ENCODE measurements at regions not wholly inside any gene's neighbourhood (a gene's known extent, or its start where the extent isn't known, plus 50 kb on each side); places are given as distances from the start of the nearest gene placed in this dataset.
"Not testable (repeated sequence)": the region's sequence is repeated elsewhere in the genome, so short reads cannot be mapped to it uniquely, and the experiment has no call there.

DNA sequence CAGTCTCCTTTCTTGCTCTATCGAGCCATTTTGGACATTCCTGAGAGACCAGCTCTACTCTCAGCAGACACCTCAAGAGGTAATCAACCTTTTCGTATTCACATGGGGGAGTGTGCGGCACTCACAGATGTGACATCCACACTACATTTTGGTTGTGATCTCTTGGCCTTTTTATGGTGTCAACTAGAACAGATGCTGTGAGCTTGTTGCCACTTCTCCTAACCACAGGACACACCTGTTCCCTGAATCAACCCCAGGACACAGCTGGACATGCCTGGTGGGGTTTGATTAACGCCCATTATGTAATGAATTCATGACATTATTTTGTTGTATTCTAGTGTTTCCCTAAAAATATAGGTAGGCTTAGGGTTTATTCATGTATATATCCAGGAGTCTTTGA lies 1143.6 kb downstream of the TMEM121 start:
- no peak for DNase-seq (ENCODE audit: low read depth in 2 of 3, low spot score in 1 of 3)

DNA sequence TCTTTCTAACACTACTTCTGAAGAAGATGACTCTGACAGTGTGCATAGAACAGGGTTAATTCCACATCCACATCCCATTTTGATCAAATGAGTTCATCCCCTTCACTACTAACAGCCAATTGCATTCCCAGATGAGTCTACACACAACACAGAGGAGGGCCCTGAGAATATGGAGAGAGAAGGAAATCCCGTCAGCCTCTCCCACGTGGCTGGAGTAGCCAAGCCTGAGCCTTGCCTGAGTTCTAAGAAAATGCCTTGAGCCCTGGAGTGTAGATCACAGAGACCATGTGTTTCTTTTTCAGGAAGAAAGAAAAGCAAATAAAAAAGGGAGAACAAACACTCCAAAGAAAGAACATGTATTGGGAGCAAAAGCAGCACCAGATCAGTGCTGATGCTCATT lies 1147.7 kb downstream of the TMEM121 start:
- DNase-seq (ENCODE audit: low read depth in 2 of 3, low spot score in 1 of 3), result not testable (repeated sequence)

DNA sequence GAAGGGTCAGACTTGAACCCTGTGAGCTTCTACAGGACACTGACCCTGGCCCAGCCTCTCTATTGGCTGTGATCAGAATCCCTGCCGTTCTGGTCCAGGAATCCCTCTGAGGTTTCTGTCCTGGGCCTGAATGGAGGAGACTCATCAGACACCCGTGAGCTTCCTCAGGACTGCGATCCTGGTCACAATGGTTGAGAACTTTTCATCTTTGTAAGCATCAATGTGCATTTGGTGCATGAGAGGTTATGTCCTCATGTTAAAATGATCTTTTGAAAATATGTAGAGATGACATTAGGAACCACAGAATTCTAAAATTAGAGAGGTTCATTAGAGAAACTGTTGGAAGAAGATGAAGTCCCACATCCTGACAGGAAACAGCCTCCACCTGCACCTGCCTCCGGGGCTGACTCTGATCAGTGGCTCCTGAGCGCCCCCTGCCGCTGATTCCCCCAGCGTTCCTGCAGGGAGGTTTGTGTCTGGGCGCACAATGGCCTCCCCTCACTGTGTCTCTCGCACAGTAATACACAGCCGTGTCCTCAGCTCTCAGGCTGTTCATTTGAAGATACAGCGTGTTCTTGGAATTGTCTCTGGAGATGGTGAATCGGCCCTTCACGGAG lies 1148.2 kb downstream of the TMEM121 start:
- peak in 1 of 3 donors; percentile 83 for DNase-seq (ENCODE audit: low read depth in 2 of 3, low spot score in 1 of 3)

DNA sequence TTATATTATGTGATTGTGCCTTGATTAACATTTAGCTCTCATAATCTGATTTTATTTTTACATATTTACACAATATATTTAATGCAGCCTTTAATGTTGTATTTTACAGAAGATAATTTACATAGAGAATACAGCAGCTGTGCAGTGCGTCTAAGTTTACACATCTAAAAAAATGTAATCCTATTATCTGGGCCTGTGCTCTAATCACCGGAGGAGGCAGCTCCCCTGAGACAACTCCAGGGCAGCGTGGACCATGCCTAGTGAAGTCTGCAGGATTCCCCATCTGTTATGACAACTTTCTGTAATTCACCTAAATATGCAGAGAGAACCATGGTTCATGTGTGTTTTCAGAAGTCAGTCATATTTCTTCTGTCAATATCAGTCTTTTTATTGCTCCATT lies 1149.3 kb downstream of the TMEM121 start:
- DNase-seq (ENCODE audit: low read depth in 2 of 3, low spot score in 1 of 3), result not testable (repeated sequence)

DNA sequence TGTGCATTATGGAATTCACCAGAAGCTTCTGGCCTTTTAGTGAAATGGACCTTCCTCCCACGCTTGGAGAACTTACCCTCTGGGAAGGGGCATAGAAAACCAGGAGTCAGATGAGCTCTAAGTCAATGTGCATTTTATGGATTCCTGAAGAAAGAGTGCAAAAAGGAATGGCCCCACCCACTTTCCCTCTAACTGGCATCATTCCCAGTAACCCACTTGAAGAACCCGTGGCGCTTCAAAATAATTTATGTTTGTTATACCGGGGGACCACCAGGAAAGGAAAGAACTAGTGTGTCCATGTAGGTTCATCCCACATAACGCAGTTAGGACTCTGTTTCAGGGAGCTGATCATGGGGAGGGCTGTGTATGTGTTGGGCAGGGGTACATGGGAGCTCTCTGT lies 1153.4 kb downstream of the TMEM121 start:
- DNase-seq (ENCODE audit: low read depth in 2 of 3, low spot score in 1 of 3), result no peak

DNA sequence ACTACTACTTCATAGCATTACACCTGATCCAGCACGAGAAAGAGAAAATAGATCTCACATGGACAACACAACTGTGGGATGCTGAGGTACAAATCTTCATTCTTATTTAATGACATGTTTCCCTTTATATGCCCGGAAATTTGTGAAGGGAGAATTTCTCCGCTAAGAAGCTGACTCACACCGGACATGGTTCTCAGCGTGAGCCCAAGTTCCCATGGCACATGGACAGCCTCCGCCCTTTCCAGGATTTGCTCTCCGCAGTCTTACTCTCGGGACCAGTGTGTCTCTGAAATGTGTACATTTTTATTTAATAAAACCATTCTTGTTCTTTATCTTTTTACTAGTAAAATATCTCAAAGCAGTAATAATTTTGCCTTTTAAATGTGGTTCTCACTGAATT lies 1154.8 kb downstream of the TMEM121 start:
- no peak for DNase-seq (ENCODE audit: low read depth in 2 of 3, low spot score in 1 of 3)

DNA sequence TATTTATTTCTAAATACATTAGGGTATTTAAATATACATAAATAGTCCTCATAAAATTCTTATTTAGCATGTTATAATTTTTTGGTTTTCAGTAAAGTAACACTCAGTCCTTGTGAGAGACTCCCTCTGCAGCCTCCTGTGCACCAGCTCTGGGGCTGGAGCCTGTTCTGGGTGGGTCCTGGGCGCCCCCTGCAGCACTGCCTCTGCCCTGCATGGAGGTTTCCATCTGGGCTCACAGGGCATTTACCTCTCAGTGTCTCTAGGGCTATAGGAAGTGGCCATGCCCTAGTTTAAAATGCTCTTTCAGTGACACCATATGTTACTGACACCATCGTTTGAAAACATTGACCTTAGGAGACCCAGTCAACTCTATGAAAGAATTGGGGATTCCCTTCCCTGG lies 1155.2 kb downstream of the TMEM121 start:
- DNase-seq (ENCODE audit: low read depth in 2 of 3, low spot score in 1 of 3), result no peak

DNA sequence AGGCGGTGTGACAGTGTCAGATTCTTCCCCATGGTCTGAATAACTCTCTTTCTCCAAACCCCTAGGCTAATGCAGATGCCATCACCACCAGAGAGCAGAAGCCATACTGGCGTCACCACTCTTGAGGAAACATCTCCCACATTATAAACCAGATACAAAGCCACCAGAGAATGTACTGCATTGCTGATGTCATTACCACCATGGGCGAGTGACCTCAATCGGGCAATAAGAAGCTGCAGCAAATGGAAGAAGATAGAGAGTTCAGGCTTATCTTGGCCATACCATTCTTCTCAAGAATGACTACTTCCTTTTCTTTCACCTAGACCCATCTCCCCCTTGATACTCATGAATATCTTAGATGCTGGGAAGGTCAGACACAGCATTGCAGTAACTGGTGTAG lies 1157.2 kb downstream of the TMEM121 start:
- DNase-seq (ENCODE audit: low read depth in 2 of 3, low spot score in 1 of 3), result no peak

DNA sequence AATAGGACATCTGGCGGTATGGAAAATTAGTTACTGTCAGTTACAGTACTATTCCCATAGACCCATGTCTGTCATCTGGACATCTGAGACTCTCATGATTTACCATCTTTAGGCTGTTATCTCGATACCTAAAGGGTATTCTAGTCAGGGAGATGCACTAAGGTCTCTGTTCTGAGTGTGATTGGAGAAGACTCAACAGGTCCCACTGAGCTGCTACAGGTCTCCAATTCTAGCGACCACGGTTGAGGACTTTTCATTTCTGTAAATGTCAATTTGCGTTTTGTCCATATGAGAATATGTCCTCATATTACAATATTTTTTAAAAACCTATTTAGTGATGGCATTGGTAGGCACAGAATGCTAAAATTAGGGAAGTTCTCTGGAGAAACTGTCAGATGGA lies 1160.2 kb downstream of the TMEM121 start:
- DNase-seq (ENCODE audit: low read depth in 2 of 3, low spot score in 1 of 3), result no peak

DNA sequence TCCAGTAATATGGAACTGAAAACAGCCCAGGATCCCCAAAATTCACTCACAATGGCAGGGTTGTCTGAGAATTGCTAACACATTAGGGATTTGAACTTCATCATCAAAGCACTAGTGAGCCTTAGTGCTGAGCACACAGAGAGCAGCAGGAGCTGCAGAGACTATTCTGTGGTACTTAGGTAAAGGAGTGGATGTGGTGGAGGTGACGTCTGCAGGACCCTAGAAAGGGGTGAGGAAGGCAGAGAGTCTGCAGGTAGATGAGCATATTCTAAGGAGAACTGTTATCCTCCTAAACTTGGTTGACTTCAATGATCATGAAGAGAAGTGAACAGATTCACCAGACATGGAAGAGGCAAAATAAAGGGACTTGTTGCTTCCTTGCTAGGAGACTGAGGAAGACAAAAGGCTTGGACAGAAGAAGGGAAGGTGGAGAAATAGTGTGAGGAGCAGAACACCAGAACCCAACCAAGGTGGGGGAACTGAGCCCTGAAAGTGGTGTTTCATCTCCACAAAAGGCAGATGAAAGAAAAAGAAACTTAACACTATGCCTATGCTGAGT lies 1164.0 kb downstream of the TMEM121 start:
- no peak for DNase-seq (ENCODE audit: low read depth in 2 of 3, low spot score in 1 of 3)

DNA sequence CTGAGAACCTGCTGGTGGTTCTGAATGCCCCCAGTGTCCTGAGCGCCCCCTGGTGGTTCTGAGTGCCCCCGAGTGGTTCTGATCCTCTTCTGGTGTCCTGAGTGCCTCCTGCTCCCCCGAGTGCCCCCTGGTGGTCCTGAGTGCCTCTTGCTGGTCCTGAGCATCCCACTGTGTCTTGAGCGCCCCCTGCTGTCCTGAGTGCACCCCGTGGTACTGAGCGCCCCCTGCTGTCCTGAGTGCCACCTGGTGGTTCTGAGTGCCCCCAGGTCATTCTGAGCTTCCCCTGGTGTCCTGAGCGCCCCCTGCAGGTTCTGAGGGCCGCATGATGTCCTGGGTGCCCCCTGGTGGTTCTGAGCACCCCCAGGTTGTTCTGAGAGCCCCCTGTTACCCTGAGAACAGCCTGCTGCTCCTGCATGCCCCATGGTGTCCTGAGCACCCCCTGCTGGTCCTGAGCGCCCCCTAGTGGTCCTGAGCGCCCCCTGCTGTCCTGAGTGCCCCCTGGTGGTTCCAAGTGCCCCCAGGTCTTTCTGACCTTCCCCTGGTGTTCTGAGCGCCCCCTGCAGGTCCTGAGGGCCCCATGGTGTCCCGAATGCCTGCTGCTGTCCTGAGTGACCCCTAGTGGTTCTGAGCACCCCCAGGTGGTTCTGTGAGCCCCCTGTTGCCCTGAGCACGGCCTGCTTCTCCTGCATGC lies 1165.4 kb downstream of the TMEM121 start:
- DNase-seq (ENCODE audit: low read depth in 2 of 3, low spot score in 1 of 3), result peak; percentile 86 to 96 (median 90)

DNA sequence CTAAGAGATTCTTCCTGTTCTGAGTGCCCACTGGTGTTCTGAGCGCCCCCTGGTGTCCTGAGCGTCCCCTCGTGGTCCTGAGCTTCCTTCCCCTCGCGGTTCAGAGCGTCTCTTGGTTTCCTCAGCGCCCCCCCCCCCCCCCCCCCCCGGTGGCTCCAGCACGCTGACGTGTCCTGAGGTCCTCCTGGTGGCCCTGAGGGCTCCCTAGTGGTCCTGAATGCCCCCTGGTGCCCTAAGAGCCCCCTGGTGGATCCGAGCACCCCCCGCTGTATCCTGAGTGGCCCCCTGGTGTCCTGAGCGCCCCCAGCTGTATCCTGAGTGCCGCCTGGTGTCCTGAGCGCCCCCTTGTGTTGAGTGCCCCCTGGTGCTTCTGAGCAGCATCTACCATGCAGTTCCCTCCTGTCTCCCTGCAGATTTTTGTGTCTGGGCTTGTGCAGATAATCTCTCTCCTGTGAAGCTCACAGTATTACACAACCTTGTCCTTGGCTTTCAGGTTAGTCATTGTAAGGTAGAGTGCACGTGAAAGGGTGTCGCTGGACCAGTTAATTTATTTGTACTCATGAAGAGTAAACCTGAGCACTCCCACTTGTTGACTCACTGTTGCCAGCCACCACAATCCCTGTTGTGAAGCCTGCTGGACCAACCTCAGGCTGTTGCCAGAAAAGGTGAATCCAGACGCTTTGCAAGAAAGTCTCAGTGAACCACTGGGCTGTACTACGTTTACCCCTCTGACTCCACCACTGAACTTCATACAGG lies 1168.4 kb downstream of the TMEM121 start:
- peak; percentile 49 to 68 (median 66) for DNase-seq (ENCODE audit: low read depth in 2 of 3, low spot score in 1 of 3)

DNA sequence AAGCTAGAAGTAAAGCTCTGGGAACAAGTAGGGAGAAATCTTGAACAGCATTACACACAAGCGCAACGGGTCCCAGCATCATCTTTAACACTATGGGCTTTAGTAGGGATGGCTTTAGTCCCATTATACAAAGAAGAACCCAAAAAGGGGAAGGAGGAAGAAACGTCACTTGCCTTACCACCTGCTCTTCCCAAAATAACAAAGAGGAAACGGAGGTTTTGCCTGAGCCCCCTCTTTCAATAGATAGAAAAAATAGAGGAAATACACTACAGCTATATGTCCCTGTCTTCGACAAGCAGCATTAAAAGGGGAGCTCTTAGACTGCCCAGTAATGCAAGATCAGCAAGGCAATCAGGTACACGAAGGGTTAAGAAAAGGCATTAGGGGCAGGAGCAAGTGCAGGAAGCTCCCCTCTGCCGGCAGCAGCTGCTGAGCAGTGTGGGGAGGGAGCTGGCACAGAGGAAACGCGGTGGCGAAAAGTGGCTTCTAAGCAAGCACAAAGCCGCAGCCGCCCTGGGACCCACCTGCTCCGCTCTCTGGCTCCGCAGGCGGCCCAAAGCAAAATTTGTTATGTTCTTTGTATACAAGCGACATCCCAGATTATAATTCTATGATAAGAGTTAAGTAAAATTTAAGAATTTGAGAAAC lies 1172.4 kb downstream of the TMEM121 start:
- DNase-seq (ENCODE audit: low read depth in 2 of 3, low spot score in 1 of 3), result not testable (repeated sequence)

DNA sequence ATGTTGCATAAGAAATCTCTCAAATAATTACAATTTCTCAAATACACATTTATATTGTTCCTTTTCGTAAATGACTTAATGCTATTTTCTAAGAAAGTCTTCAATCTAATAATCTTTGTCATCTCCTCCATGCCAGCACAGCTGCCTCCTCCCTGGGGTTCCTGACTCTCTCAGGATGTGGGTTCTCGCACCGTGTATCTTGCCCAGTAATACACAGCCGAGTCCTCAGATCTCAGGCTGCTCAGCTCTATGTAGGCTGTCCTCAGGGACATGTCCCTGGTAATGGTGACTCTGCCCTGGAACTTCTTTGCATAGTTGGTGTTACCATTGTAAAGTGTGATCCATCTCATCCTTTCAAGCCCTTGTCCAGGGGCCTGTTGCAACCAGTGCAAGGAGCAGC lies 1177.3 kb downstream of the TMEM121 start:
- not testable (repeated sequence) for DNase-seq (ENCODE audit: low read depth in 2 of 3, low spot score in 1 of 3)

DNA sequence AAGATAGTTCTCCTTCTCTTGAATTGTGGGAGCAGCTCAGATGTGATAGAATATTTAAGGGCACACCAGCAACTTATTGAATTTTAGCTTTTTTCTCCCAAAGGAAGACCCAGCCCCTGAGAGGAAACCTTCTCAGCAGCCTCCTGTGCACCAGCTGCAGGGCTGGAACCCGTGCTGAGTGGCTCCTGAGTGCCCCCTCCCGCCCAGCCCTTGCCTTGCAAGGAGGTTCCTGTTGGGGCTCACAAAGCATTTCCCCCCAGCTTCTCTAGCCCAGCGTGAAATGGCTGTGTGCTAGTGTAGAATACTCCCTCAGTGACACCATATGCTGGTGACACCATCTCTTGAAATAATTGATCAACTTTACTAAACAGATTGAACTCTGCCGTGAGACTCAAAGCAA lies 1180.1 kb downstream of the TMEM121 start:
- not testable (repeated sequence) for DNase-seq (ENCODE audit: low read depth in 2 of 3, low spot score in 1 of 3)

DNA sequence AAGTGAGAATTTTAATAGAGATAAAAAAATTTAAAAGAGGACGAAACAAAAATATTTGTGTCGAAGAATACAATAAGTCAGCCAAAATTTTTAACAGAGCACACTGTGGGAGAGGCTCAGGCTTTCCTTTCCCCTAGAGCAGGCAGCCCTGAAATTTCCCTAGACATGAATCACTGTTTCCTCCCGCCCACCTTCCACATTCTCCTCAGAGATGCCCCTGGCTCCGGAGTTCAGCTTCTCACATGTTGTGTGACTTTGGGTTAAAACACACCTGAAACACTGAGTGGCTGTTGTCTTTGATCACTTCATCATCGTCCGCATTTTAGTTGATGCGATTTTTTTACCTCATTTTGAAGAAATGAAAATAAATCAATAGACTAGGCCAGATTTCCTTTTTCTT lies 1183.8 kb downstream of the TMEM121 start:
- not testable (repeated sequence) for DNase-seq (ENCODE audit: low read depth in 2 of 3, low spot score in 1 of 3)

DNA sequence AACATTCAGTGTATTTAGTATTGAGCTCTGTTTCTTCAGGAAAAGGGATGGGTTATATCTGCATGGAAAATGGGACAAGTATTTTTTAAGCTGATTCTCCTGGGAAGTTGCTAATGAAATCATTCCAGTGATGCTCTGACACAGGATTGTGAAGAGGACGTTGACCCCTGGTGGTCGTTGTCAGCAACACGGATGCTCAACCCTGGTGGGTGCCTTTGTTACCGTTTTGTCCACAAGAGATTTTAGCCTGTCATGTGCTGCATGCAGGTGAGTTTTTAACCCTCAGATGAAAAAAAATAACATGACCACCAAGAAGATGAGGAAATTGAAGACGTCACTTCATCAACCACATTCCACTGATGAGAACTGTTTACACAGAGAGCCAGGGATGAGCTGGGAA lies 1186.1 kb downstream of the TMEM121 start:
- not testable (repeated sequence) for DNase-seq (ENCODE audit: low read depth in 2 of 3, low spot score in 1 of 3)

DNA sequence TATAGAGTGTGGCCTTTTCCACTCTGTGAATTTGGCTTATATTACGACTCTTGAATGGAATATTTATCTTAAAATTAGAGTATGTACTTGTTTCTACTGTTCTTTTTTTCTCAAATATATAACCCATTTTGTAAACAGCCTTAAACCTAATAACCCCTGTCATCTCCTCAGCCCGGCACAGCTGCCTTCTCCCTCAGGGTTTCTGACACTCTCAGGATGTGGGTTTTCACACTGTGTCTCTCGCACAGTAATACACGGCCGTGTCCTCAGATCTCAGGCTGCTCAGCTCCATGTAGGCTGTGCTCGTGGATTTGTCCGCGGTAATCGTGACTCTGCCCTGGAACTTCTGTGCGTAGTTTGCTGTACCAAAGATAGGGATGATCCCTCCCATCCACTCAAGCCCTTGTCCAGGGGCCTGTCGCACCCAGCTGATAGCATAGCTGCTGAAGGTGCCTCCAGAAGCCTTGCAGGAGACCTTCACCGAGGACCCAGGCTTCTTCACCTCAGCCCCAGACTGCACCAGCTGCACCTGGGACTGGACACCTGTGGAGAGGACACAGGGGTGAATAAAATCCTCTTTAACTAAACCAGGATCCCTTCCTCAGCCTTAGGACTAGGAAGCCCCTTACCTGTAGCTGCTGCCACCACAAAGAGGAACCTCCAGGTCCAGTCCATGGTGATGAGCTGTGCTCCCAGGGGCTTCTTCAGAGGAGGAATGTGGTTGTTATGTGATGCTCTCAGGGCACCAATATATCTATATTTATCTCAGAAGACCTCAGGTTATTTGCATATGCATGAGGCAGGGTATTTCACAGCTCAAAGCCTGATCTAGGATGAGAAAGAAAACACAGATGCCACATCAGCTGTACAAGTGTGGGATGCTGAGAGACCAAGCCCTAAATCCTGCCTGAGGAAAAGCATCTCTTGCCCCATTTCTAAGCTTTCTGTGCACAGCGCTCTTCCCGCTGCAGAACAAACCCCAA lies 1188.4 kb downstream of the TMEM121 start:
- not testable (repeated sequence) for DNase-seq (ENCODE audit: low read depth in 2 of 3, low spot score in 1 of 3)

DNA sequence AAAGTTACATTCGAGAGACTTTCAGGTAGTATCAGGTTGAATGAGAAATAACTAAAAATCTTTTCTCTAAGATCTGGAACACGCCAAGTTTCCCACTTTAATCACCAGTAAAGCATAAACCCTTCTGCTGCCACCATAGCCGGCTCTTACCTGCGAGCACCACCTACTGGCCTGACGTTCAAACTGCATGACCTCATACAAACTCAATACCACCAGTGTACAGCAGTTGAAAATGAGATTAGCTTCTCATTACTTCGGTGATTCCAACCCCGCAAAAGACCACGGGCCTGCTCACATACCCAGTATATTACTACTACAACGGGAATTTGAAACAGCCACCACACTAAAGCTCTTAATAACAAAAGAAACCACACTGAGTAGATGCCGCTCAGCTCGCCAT lies 1191.2 kb downstream of the TMEM121 start:
- not testable (repeated sequence) for DNase-seq (ENCODE audit: low read depth in 2 of 3, low spot score in 1 of 3)

DNA sequence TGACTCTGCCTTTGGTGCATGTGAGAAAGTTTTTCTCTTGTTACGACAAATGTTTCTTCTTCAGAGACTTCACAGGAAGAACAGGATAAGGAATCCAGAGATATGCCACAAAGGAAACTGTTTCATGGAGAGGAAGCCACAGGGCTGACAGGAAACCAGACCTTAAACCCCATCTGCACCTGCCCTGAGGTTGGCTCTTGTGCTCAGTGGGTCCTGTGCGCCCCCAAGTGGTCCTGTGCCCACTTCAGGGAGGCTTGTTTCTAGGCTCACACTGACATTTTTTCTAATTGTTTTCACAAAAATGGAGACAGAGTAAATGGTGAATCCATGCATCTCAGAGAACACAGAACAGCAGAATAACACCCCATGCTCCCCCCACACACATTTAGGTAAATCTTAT lies 1193.5 kb downstream of the TMEM121 start:
- not testable (repeated sequence) for DNase-seq (ENCODE audit: low read depth in 2 of 3, low spot score in 1 of 3)

Data from stimulated activated CD4-positive, alpha-beta T cell treated with anti-CD3 and anti-CD28 coated beads, Interleukin-12 subunit alpha, Interleukin-12 subunit beta, amount 100 ng/mL, for 48 hours (primary cell).